GM18508 (cell line): ENCODE measurements at regions not wholly inside any gene's neighbourhood (a gene's known extent, or its start where the extent isn't known, plus 50 kb on each side); places are given as distances from the start of the nearest gene placed in this dataset.

Experiments used
- ATAC-seq: cut with Tn5 transposase; IDR thresholded peaks from one replicate; pipeline ENCODE4 v1.9.1; 2021; ENCODE audit warnings: moderate number of reproducible peaks; ENCODE audit not compliant: insufficient read depth, unreplicated experiment

DNA sequence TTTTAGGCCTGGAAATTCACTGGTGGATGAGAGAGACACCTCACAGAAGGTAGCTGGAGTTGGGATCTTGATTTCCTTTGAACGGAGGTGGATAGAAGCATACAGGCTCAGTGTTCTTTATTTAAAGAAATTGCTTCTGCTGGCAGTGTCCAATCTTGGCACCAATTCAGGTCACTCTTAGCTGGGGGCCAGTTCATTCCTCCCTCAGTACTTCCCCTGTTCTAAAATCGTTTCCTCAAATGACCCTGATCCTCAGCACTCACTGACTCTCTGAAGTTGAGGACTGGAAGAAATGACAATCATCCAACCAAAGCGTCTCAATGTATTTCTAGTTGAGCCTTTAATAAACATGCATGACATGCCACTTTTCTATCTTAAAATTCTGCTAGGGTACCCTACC is 472.5 kb upstream of the BTBD3 start:
- ATAC-seq = no peak

DNA sequence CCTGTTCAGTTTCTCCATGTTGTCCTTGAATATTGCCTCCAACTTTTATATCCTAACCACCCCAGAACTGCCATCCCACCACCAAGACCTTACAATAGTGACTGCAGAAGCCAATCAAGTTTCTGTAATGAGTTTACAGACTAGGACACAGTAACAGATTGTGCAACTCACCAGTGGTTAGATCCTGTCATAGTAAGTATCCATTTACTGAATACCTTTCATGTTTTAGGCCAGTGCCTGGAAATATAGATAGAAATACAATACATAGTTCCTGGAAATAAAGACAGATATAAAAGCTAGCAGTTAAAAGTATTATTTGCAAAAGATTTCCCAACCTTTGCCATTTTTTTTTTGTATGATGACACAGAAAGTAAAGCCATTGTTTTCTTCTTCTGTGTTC is 471.8 kb upstream of the BTBD3 start:
- no peak for ATAC-seq

DNA sequence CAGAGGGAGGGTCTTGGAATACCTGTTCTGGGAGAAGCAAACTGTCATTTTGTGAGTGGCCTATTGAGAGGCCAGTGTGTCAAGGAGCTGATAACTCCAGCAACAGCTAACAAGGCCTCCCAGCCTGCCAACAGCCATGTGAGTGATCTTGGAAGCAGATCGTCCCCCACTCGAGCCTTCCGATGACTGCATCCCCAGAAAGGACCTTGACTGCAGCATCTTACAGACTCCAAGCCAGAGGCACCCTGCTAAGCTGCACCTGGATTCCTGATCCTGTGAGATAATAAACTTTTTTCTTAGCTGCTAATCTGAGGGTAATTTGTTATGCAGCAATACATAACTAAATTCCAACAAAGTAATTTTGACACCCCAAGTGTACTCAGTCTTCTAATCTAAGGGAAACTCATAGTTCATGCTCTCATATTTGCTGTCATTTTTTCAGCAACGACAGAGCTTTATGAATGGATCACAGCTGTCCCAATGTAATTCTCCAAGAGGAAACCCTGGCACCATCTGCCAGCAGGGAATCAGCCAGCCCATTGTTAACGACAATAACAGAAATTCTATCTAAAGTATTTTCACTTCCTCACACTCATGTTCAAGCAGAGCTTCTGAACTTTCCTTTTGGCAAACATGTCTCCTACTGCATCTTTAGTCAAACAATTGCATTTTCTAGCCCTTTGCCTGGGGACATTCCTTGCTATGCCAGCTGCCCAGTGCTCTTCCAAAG is 470.2 kb upstream of the BTBD3 start:
- no peak for ATAC-seq

DNA sequence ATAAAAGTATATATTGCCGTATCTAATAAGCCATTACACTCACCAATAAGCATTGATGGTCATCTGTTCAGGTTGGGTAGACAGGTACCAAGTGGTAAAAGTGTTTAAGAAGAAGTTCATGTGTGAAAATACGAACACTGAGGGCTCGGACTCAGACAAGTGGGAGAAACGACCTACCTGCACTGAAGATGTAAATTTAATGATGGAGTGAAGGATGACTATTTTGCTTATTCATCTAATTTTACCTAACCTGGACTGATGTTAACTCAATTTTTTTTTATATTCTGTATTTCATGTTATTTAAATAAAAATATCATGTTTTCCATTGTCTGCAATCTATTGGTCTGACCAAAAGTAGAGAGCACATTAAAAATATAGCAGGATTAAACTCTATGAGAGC is 469.1 kb upstream of the BTBD3 start:
- ATAC-seq = no peak

DNA sequence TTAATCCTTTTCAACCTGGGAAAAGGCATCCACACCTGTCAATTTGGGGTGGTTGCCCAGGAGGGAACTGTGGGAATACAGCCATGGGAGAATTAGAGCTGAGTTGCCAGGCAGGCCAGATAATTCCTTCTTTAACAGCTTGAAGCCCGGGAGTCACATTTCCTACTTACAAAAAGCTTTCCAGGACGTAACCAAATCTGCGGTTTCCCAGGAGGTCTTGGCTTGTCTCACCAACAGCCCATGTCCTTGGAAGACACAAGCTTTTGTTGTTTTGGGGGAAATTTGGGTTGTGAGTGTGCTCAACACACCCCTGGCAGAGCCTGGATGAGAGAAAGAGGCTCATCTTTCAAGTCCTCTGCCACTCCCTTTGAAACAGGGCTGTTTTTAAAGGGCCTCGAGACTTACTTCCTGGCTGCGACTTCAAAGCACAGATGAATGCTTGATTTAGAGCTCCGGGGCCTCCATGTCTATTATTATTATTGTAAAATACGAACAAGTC is 465.9 kb upstream of the BTBD3 start:
- no peak for ATAC-seq

DNA sequence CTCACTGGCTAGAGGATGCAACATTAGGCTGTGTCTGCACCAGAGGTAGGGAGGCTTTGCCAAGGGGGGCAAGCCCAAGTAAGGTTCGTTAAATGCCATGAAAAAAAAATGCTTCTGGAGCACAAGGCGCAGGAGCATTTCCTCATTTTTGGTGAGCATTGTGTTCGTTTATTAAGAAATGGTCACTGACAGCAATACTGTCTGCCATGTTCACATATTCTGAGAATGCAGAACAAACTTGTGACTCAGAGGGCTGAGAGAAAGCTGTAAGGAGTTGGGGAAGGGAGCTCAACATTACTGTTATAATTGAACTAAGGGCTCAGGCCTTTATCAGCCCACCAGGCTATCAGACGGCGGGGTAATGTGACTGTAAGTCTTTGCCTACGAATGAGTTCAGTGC is 465.4 kb upstream of the BTBD3 start:
- ATAC-seq = no peak

DNA sequence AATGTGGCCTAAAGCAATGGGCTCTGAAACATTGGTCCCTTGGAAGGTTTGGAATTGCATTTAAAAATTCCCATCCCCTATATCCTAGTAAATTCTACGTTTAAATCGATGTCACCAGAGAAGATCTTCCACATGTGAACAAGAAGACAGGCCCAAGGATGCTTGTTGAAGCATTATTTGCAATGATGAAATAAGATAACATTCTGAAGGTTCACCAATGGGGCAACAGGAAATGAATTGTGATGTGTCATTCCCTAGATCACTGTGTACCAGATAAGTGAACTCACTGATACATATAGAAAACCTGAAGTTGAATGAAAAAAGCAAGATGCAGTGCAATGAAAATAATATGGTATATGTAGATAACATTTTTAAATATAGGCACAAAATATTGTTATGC is 464.3 kb upstream of the BTBD3 start:
- no peak for ATAC-seq

DNA sequence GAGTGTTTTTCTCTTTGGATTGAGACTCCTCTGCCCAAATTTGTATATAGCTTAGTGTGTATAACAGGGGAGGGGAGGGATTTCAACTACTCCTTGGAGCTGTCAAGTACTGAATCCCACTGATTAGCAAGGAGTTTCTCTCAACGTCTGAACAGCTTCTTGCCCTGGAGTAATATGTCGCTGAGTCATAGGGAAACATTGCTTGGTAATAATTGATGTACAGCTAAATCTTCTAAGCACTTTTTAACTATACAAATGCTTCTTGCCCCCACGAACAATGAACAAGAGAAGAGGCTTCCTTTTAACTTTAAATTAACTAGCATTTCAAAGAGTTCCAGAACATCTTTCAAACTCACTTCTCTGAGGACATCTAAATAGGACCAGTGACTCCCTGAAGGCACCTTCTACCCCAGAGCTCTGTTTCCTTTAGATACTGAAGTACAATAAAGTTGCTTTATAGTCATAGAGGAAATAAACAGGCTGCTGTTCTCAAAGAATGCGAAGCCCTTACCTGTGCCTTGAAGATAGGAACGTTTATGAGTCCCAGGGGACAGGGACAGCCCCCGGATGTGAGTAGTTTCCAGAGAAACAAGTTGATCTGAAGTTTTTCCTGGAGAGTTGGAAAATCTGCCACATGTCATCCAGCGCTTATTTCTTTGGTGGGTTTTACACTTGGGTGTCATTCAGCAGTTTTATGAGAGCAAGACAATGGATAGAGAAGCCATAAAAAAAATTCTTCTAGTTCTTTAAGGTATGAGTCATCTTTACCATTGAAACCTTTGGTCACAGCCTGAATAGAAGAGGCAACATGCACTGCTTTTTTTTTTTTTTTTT is 462.5 kb upstream of the BTBD3 start:
- no peak for ATAC-seq

DNA sequence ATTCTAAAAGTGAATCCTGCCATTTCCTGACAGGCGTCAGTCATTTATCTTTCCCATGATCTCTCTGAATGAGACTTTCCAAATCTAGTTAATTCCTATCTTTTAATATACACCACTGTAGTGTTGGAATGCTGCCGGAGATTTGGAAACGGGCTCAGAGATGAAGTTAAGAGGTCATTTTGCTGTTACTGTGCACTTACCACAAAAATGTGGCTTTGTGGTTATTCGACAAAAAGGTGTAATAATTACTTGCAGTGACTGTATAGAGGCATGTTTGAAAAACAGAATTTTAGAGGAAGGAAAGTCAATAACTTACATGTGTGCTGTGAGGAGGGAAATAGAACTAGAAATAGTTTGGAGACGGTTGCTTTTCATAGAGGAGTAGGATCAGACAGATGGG is 460.2 kb upstream of the BTBD3 start:
- ATAC-seq = no peak

DNA sequence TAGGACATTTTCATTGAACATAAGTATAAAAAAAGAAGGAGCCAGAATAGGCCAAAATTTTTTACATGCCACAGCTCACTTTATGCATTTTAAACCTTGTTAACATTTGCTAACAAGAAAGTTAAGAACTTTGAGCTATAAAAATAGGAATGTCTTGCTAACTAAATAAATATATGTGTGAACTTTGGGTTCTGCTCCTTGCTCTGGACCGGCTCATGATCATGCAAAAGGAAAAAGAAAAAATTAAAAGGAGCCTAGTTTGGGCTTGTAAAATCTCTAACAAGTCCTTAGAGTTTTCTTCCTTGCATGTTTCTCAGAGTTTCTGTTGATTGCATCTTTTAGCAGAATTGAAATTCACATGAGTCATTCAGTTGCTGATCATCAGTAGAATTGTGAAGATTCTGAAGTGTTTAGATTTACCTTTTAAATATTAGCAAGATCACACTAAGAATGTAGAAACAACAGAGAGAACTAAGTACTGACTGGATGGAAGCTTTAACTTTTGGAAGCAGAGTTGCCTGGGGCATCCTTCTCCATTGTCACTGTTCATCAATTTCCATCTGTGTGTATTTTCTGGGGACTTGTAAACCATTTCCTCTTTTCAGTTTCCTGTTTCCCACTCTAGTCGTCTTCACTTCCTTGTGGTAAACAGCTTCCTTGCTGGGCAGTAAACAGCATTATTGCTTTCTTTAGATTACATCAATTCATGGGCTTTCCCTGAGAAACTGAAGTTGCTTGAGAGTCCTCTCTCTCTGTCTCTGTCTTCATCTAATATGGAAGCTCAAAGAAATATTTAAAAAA is 458.4 kb upstream of the BTBD3 start:
- ATAC-seq = no peak

DNA sequence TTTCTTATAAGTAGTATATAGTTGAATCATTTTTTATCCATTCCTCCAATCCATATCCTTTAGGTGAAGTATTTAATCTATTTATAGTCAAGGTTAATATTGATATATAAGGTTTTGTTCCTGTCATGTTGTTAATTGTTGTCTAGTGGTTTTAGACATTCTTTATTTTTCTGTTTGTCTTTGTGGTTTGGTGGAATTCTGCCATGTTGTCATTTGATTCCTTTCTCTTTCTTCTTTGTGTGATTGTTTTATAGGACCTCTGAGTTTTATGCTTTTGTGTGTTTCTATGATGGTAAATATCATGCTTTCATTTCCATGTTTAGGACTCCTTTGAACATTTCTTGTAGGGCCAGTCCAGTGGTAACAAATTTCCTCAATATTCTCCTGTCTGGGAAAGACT is 450.3 kb upstream of the BTBD3 start:
- no peak for ATAC-seq

DNA sequence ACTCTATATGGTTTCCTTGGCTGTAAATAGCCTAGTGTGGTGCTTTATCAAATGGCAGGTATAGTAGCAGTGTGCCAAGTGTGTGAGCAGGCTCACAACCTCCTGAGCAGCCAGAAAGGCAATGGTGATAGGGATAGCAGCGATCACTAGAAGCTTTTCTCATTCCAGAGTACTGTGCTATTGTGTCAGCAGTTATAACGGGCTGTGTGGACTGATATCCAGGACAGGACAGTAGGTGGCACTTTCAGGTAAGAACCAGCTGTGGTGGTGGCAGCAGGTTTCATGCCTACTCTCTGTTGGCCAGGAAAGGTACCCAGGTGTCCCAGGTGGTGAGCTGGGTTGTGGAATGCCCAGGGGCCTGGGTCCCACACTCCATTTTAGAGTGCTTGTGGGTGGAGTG is 448.8 kb upstream of the BTBD3 start:
- ATAC-seq = no peak

DNA sequence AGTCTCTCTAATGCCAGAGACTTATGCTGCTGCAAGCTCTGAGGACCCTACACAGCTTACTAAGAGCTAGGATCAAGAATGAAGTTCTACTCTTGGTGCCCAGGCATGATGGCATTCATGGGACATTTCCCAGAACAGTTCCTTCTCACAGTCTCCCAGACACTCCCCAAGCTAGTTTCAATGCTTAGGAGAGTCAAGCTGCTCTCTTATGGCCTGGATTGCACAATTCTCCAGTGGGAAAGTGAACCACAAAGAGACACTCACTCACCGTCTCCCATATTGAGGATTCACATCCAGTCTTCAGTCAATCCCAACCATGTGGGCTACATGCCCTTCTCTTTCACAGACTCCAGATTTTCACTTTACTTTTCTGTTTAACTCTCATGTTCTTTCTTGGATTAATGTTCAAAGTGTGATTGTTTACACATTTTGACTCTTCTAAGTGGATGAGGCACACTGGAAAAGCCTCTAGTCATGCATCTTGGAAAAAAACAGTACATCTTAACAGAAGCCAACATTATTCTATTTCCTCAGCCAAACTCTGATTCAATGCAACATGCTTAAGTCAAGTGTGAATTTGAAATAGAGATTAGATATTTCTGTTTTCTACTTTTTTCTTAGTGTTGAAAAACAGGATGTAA is 447.8 kb upstream of the BTBD3 start:
- ATAC-seq = no peak

DNA sequence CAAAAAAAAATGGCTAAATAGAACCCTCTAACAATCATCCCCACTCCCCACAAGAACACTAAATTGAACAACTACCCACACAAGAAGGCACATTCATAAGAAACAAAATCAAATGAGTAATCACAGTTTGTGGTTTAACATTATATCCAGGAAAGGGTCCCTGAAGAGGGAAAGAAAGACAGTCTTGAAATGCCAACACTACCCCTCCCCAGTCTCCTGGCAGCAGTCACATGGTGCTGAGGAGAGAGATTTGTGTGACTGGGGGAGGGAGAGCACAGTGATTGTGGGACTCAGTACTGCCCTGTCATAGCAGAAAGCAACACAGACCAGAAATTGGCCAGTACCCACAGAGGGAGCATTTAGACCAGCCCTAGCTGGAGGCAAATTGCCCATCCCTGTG is 443.7 kb upstream of the BTBD3 start:
- no peak for ATAC-seq

DNA sequence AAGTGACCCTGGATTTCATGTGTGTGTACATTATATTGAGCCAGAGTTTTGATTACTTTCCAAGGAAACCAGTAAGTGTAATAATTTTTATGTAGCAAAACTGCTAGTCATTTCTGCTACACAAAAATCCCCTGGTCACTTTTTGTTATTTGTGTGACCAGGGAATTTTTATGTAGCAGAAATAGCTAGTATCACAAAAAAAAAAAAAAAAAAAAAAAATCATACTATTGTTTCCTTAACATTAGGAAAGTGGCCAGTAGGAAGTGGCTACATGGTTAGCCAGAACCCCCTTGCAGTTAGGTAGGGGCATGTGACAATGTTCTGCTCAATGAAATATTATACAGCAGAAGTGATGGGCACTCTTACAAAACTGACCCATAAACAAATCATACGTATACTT is 434.0 kb upstream of the BTBD3 start:
- no peak for ATAC-seq

DNA sequence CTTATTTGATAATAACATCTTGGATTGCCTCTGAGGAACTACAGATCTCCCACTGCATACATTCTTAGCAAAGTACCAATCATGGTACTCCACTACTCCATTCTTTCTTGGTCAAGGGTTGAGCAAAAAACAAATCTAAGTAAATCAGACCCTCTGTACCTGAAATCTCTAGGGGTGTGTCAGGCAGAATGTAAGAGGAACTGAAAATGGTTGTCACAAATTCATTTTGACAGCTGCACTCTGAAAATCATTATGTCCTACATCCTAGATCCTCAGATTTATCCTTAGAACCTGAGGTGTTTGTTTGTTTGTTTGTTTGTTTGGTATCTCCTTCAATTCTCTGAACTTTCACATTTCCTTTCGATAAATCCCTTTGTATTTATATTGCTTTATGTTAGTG is 433.2 kb upstream of the BTBD3 start:
- no peak for ATAC-seq

DNA sequence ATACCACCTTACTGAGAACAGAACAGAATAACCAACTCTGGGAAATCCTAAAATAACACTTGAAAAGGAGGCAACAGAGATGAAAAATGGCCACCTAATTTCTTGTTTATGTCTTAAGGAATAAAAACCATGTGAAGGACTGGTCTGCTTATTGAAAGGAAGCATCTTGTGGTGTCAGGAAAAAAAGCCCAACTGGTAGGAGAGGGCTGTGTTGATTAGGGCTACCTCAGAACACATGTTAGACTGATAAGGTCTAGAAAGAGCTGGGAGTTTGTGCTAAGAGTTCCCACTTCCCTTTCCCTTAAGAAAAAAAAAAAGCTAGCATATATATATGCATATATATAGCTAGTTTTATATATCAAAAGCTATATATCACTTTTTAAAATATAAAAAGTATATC is 425.3 kb upstream of the BTBD3 start:
- no peak for ATAC-seq

DNA sequence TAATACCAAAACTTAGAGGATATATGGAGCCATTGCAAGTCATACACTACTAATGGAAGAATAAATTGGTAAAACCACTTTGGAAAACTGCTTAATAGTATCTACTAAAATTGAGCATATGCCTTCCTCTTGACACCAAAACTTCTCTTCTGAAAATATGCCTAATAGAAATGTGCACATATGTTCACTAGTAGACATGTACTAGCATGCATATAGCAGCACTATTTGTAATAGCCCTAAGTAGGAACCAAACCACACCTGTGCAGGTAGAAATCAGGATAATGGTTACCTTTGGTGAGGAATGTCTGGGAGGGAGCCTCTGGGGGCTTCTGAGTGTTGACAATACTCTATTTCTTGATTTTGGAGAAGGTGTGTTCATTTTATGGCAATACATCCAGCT is 424.8 kb upstream of the BTBD3 start:
- no peak for ATAC-seq

DNA sequence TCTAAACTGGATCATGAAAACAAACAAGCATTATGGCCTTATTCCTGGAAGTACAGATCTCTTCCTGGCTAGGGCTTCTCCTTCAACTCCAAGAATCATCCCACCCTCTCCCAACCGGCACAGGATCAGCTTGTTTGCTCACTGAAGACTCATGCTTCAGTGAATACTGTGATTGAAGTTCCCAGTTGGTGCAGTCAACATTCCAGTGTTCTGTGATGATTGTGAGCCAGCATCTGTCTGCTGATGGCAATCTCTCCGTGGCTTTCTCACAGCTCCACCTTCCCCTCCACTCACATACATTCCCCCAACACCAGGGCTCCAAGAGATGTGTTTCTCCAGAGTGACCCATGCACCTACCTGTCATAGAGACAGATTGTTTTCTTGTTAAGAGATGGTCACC is 421.3 kb upstream of the BTBD3 start:
- no peak for ATAC-seq

DNA sequence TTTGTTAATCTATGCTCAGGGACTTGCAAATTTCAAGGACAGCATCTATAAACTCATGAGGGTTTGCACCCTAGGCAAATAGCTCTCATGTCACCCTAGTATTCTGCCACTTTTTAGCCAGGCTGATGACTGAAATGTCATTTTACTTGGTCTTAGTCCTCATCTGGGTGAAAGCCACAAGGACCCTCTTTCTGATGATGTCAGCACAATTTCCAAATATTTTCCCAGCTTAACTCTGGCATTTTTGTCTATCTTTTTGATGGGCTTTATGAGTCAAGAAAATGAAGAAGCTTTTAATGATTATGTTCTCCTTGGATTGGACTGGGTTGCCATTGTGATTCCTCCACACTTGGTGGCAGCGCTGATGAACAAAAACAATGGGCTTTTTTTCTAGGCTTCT is 420.1 kb upstream of the BTBD3 start:
- ATAC-seq = no peak
